Spleen (tissue), 11 donors: ENCODE measurements at regions not wholly inside any gene's neighbourhood (a gene's known extent, or its start where the extent isn't known, plus 50 kb on each side); places are given as distances from the start of the nearest gene placed in this dataset.

ENCODE experiments used
- DNase-seq: peaks from one replicate; pipeline ENCODE4 v3.0.0-alpha.2; 2020
- H3K27ac ChIP-seq, 8 donors: fragments of 200-600 bp; sonication (generic) in 7 of 8; 1 replicate in 4 of 8; 2 replicates in 4 of 8; pipeline versions ENCODE4 v1.5.0 to v1.8.0; 2016 to 2021; ENCODE audit warnings: inconsistent platforms in 4 of 8, mild to moderate bottlenecking in 4 of 8, moderate library complexity in 1 of 8
- H3K27me3 ChIP-seq, 7 donors: fragments of 200-600 bp; sonication (generic) in 6 of 7; replicated peaks in 1 of 7; 1 replicate in 4 of 7; 2 replicates in 3 of 7; pipeline versions ENCODE4 v1.5.0 to v1.8.0; 2016 to 2021; ENCODE audit warnings: inconsistent platforms in 3 of 7, mild to moderate bottlenecking in 1 of 7
- H3K36me3 ChIP-seq, 6 donors: fragments of 200-600 bp; sonication (generic) in 5 of 6; 1 replicate in 4 of 6; 2 replicates in 2 of 6; pipeline versions ENCODE4 v1.5.0 to v1.8.0; 2016 to 2021; ENCODE audit warnings: inconsistent platforms in 2 of 6
- H3K4me1 ChIP-seq, 6 donors: fragments of 200-600 bp; sonication (generic) in 5 of 6; 1 replicate in 3 of 6; 2 replicates in 3 of 6; pipeline versions ENCODE4 v1.5.0 to v1.8.0; 2016 to 2021; ENCODE audit warnings: inconsistent platforms in 3 of 6
- H3K4me3 ChIP-seq, 8 donors: fragments of 200-600 bp; sonication (generic) in 7 of 8; 1 replicate in 4 of 8; 2 replicates in 4 of 8; pipeline versions ENCODE4 v1.5.0 to v1.8.0; 2016 to 2021; ENCODE audit warnings: inconsistent platforms in 4 of 8, mild to moderate bottlenecking in 4 of 8, moderate library complexity in 2 of 8
- H3K9me3 ChIP-seq, 8 donors: fragments of 200-600 bp; sonication (generic) in 7 of 8; 1 replicate in 4 of 8; 2 replicates in 4 of 8; pipeline versions ENCODE4 v1.5.0 to v1.8.0; 2016 to 2021; ENCODE audit warnings: inconsistent platforms in 4 of 8
- POLR2A ChIP-seq, 3 donors: fragments of 450-650 bp; IDR thresholded peaks; one replicate each; pipeline ENCODE4 v1.5.1; 2017; ENCODE audit warnings: antibody characterized with exemption in 3 of 3, mild to moderate bottlenecking in 1 of 3
- POLR2AphosphoS5 ChIP-seq, 3 donors: sonication (generic); formaldehyde crosslinking; IDR thresholded peaks; one replicate each; pipeline ENCODE4 v1.5.1; 2017; ENCODE audit warnings: antibody characterized with exemption in 3 of 3
- WGBS, 5 donors: extraction: QIAGEN DNeasy Blood & Tissue Kit in 3 of 5; methylation state at CpG; one replicate each; pipeline versions ENCODE4 v1.1.5 to v1.1.7; 2013 to 2018; 5-methylcytosine and 5-hydroxymethylcytosine counted together
- intact Hi-C: fragments of 100-400 bp; cut with DNase I; formaldehyde crosslinking; loops from one replicate; pipeline ENCODE4 v1.15.0; 2023; ENCODE audit warnings: low total_unique reads
- TF ChIP-seq, protein P1 (sequence below), 11 experiments: fragments of 200-600 bp in 7 of 11; fragments of 450-650 bp in 4 of 11; sonication (generic) in 4 of 11; IDR thresholded peaks in 8 of 11; conservative IDR thresholded peaks in 3 of 11; 1 replicate in 7 of 11; 2 replicates in 4 of 11; pipeline versions ENCODE4 v1.4.0 to v1.8.0; 2016 to 2021; ENCODE audit warnings: antibody characterized with exemption in 11 of 11, inconsistent platforms in 4 of 11, mild to moderate bottlenecking in 1 of 11
- donor health status: healthy with polysubstance abuse.
- donor health status: DM: no; HTN: no; CAD: no; lungs with moderate emphysema.
- donor health status: DM: no; HTN: no; CAD: no.
- donor health status: Bipolar disorder and iron deficiency.
- donor health status: healthy.
- donor health status: DM: no; HTN: no; CAD: no.
- donor health status: DM: yes; HTN: yes; CAD: no.

DNA sequence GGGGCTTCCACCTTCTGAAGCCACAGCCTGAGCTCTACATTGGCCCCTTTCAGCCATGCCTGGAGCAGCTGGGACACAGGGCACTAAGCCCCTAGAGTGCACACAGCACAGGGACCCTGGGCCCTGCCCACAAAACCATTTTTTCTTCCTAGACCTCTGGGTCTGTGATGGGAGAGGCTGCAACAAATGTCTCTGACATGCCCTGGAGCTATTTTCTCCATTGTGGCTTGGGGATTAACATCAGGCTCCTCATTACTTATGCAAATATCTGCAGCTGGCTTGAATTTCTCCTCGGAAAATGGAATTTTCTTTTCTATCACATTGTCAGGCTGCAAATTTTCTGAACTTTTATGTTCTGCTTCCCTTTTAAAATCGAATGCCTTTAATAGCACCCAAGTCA is 795.7 kb downstream of the LTN1 start:
- Histone ChIP-seq H3K4me3 (no peak overlapping the region), H3K36me3 (no peaks in the 10 kb centered on the region), H3K9me3 (peaks cover 0 to 21% (median 14%) of the 10 kb centered on the region in 8 donors), H3K27me3 (no peaks in the 10 kb centered on the region), H3K4me1 (no peaks in the 10 kb centered on the region), H3K27ac (no peak overlapping the region)
- intact Hi-C loops: no loop called here
- TF ChIP-seq POLR2AphosphoS5 (IDR thresholded peaks at IDR 0.05) (no peak), POLR2A (IDR thresholded peaks at IDR 0.05) (no peak)
- TF ChIP-seq, protein P1, sequence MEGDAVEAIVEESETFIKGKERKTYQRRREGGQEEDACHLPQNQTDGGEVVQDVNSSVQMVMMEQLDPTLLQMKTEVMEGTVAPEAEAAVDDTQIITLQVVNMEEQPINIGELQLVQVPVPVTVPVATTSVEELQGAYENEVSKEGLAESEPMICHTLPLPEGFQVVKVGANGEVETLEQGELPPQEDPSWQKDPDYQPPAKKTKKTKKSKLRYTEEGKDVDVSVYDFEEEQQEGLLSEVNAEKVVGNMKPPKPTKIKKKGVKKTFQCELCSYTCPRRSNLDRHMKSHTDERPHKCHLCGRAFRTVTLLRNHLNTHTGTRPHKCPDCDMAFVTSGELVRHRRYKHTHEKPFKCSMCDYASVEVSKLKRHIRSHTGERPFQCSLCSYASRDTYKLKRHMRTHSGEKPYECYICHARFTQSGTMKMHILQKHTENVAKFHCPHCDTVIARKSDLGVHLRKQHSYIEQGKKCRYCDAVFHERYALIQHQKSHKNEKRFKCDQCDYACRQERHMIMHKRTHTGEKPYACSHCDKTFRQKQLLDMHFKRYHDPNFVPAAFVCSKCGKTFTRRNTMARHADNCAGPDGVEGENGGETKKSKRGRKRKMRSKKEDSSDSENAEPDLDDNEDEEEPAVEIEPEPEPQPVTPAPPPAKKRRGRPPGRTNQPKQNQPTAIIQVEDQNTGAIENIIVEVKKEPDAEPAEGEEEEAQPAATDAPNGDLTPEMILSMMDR (IDR thresholded peaks at IDR 0.05 in 8 of 11, conservative IDR thresholded peaks at IDR 0.05 in 3 of 11): no peak
- no peak for DNase-seq
- WGBS, 5 donors: 77 to 94% (median 88%) methylated on average over 2 of the region's 2 CpGs

- no peak for TF ChIP-seq POLR2A (IDR thresholded peaks at IDR 0.05)
- TF ChIP-seq POLR2AphosphoS5 (IDR thresholded peaks at IDR 0.05): no peak
- intact Hi-C loops: no loop called here
- no peak for DNase-seq
Measured at GRCh38 chr21:28193189-28193588, 799.5 kb downstream of the LTN1 start.

DNA sequence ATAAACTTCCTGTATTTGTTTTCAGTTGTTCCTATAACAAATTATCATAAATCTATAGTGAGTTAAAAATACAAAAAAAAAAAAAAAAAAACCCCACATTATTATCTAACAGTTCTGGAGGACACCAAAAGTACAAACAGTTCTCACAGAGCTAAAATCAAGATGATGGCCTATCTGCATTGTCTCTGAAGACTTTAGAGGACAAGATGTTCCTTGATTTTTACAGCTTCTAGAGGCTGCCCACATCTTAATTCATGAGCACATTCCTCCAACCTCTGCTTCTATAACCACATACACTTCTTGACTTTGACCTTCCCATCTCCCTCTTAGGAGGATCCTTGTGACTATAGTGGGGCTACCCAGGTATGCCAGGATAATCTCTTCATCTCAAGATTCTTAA is 806.1 kb downstream of the LTN1 start:
- Histone ChIP-seq H3K27me3 (no peaks in the 10 kb centered on the region), H3K4me1 (no peaks in the 10 kb centered on the region), H3K36me3 (no peaks in the 10 kb centered on the region), H3K4me3 (no peak overlapping the region), H3K9me3 (peaks cover 0 to 18% (median 13%) of the 10 kb centered on the region in 8 donors), H3K27ac (no peak overlapping the region)
- TF ChIP-seq POLR2AphosphoS5 (IDR thresholded peaks at IDR 0.05): no peak
- TF ChIP-seq, protein P1 (IDR thresholded peaks at IDR 0.05 in 8 of 11, conservative IDR thresholded peaks at IDR 0.05 in 3 of 11): no peak
- TF ChIP-seq POLR2A (IDR thresholded peaks at IDR 0.05): no peak
- no peak for DNase-seq
- intact Hi-C loops: no loop called here

More at GRCh38 chr21:28193189-28193588, 799.5 kb downstream of the LTN1 start:
- Histone ChIP-seq H3K4me1 (no peaks in the 10 kb centered on the region), H3K36me3 (no peaks in the 10 kb centered on the region), H3K27me3 (no peaks in the 10 kb centered on the region), H3K9me3 (peaks cover 0 to 21% (median 12%) of the 10 kb centered on the region in 8 donors), H3K27ac (no peak overlapping the region), H3K4me3 (no peak overlapping the region)
- 47 to 68% (median 64%) methylated on average over 2 of the region's 2 CpGs for WGBS, 5 donors

GRCh38 chr21:28181730-28182129 is 810.9 kb downstream of the LTN1 start:
- Histone ChIP-seq H3K4me1 (no peaks in the 10 kb centered on the region), H3K27ac (no peak overlapping the region), H3K27me3 (no peaks in the 10 kb centered on the region), H3K9me3 (peaks cover 0 to 21% (median 13%) of the 10 kb centered on the region in 8 donors), H3K4me3 (no peak overlapping the region), H3K36me3 (no peaks in the 10 kb centered on the region)
- intact Hi-C loops: no loop called here
- TF ChIP-seq, protein P1 (IDR thresholded peaks at IDR 0.05 in 8 of 11, conservative IDR thresholded peaks at IDR 0.05 in 3 of 11): no peak
- TF ChIP-seq POLR2A (IDR thresholded peaks at IDR 0.05) (no peak), POLR2AphosphoS5 (IDR thresholded peaks at IDR 0.05) (no peak)
- no peak for DNase-seq
- WGBS, 5 donors: 82 to 88% (median 85%) methylated on average over 4 of the region's 4 CpGs

DNA sequence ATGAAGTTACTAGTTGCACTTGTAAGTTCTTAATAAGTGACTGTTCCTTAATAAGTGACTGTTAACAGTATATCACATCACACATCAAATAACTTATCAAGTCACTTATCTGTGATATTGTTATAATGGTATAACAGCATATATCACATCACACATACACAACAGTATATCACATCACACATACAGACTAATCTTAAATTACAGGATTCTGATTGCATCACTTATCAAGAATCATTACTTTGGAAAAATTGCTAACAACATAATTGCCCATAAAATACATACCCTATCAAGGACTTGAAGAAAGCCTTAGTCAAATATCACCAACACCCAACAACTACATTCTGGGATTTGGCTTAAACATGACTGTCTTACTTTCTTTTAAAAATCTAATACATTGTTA is 813.5 kb downstream of the LTN1 start:
- Histone ChIP-seq H3K36me3 (no peaks in the 10 kb centered on the region), H3K27me3 (no peaks in the 10 kb centered on the region), H3K4me3 (no peak overlapping the region), H3K4me1 (no peaks in the 10 kb centered on the region), H3K27ac (no peak overlapping the region), H3K9me3 (peaks cover 0 to 21% (median 13%) of the 10 kb centered on the region in 8 donors)
- DNase-seq: no peak
- TF ChIP-seq, protein P1 (IDR thresholded peaks at IDR 0.05 in 8 of 11, conservative IDR thresholded peaks at IDR 0.05 in 3 of 11): no peak
- no peak for TF ChIP-seq POLR2AphosphoS5 (IDR thresholded peaks at IDR 0.05)
- TF ChIP-seq POLR2A (IDR thresholded peaks at IDR 0.05): no peak
- intact Hi-C loops: no loop called here
